ENCODE measurements at regions not wholly inside any gene's neighbourhood (a gene's known extent, or its start where the extent isn't known, plus 50 kb on each side); places are given as distances from the start of the nearest gene placed in this dataset.

DNA sequence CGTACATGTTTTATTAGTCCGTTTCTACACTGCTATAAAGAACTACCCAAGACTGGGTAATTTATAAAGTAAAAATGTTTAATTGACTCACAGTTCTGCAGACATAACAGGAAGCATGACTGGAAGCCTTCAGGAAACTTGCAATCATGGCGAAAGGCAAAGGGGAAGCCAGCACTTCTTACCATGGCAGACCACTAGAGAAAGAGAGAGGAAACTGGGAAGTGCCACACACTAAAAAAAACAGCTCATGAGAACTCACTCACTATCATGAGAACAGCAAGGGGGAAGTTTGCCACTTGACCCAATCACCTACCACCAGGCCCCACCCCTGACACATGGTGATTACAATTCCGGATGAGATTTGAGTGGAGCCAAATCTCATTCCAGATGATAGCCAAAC, 466.2 kb downstream of the IRS1 start:
- Mint-ChIP-seq H3K36me3 (ENCODE audit: unreplicated experiment) (no peaks in the 10 kb centered on the region), H3K27me3 (ENCODE audit: unreplicated experiment) (no peaks in the 10 kb centered on the region), H3K4me1 (ENCODE audit: unreplicated experiment) (peaks cover 20% of the 10 kb centered on the region), H3K9me3 (ENCODE audit: unreplicated experiment) (no peaks in the 10 kb centered on the region), H3K4me3 (ENCODE audit: unreplicated experiment) (no peak overlapping the region), H3K27ac (ENCODE audit: unreplicated experiment) (no peak overlapping the region)
- TF ChIP-seq, protein P1, sequence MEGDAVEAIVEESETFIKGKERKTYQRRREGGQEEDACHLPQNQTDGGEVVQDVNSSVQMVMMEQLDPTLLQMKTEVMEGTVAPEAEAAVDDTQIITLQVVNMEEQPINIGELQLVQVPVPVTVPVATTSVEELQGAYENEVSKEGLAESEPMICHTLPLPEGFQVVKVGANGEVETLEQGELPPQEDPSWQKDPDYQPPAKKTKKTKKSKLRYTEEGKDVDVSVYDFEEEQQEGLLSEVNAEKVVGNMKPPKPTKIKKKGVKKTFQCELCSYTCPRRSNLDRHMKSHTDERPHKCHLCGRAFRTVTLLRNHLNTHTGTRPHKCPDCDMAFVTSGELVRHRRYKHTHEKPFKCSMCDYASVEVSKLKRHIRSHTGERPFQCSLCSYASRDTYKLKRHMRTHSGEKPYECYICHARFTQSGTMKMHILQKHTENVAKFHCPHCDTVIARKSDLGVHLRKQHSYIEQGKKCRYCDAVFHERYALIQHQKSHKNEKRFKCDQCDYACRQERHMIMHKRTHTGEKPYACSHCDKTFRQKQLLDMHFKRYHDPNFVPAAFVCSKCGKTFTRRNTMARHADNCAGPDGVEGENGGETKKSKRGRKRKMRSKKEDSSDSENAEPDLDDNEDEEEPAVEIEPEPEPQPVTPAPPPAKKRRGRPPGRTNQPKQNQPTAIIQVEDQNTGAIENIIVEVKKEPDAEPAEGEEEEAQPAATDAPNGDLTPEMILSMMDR (IDR thresholded peaks at IDR 0.05), result no peak
- DNase-seq (ENCODE audit: extremely low spot score, unreplicated experiment), result no peak

DNA sequence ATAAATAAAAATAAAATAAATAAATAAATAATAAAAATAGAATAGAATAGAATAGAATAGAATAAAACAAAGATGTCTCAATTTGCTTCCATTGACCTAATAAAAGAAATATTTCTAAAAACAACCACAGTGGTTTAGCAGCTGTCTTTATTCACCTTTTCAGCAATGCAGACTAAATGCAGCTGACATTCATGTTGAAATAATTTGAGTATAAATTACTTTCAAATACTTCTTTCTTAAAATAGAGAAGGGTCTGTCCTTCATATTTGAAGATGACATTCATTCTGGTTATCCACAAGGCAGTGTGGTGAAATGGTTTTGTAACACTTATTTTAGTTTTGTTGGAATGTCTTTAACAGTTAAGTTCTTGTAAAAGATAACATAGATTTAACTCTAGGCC, 469.4 kb downstream of the IRS1 start:
- no peak for DNase-seq (ENCODE audit: extremely low spot score, unreplicated experiment)
- Mint-ChIP-seq H3K4me3 (ENCODE audit: unreplicated experiment) (no peak overlapping the region), H3K27me3 (ENCODE audit: unreplicated experiment) (no peaks in the 10 kb centered on the region), H3K36me3 (ENCODE audit: unreplicated experiment) (no peaks in the 10 kb centered on the region), H3K9me3 (ENCODE audit: unreplicated experiment) (no peaks in the 10 kb centered on the region), H3K27ac (ENCODE audit: unreplicated experiment) (no peak overlapping the region), H3K4me1 (ENCODE audit: unreplicated experiment) (peaks cover 13% of the 10 kb centered on the region)
- TF ChIP-seq, protein P1 (IDR thresholded peaks at IDR 0.05), result no peak

DNA sequence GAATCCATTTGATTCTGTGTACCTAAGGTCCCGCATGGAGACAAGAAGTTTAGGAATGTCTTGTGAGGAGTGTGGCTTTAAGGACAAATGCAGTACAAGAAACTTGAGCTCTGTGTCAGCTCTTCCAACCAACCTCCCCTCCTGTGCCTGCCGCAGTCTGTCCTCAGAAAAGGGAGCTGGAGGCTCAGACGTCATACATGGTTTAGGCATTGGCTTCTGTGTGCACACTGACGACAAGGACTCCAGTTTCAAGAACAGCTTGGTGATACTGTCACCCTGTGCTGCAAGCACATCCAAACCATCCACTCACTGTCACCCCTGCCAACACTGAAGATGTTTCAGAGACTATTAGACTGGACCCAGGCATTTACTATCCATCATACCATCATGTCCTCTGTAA, 470.4 kb downstream of the IRS1 start:
- TF ChIP-seq, protein P1 (IDR thresholded peaks at IDR 0.05), result no peak
- H3K27ac Mint-ChIP-seq (ENCODE audit: unreplicated experiment), result no peak overlapping the region
- no peak overlapping the region for H3K4me3 Mint-ChIP-seq (ENCODE audit: unreplicated experiment)
- H3K36me3 Mint-ChIP-seq (ENCODE audit: unreplicated experiment), result no peaks in the 10 kb centered on the region
- DNase-seq (ENCODE audit: extremely low spot score, unreplicated experiment), result no peak
- H3K4me1 Mint-ChIP-seq (ENCODE audit: unreplicated experiment), result peaks cover 3% of the 10 kb centered on the region
- H3K27me3 Mint-ChIP-seq (ENCODE audit: unreplicated experiment), result no peaks in the 10 kb centered on the region
- H3K9me3 Mint-ChIP-seq (ENCODE audit: unreplicated experiment), result no peaks in the 10 kb centered on the region

DNA sequence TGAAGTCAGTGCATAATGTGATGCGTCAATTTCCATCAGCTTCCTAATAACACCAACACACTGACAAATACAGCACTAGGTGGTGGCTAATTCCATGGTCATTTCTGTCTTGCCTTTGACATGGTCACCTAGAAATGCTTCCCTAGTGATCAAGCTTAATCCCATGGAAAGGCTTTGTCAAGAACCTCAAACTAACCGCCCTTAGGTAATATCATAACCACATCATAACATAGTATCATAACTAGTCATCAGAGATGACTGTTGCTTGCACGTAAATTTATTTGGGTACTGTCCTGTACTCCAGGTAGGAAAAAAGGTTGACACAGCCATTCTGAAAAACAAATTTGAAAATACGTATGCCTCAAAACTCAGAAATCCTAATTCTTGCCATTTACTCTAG, 471.8 kb downstream of the IRS1 start:
- DNase-seq (ENCODE audit: extremely low spot score, unreplicated experiment), result no peak
- no peaks in the 10 kb centered on the region for H3K36me3 Mint-ChIP-seq (ENCODE audit: unreplicated experiment)
- no peaks in the 10 kb centered on the region for H3K9me3 Mint-ChIP-seq (ENCODE audit: unreplicated experiment)
- TF ChIP-seq, protein P1 (IDR thresholded peaks at IDR 0.05), result no peak
- no peak overlapping the region for H3K27ac Mint-ChIP-seq (ENCODE audit: unreplicated experiment)
- H3K4me3 Mint-ChIP-seq (ENCODE audit: unreplicated experiment), result no peak overlapping the region
- no peaks in the 10 kb centered on the region for H3K27me3 Mint-ChIP-seq (ENCODE audit: unreplicated experiment)
- H3K4me1 Mint-ChIP-seq (ENCODE audit: unreplicated experiment), result peaks cover 3% of the 10 kb centered on the region

DNA sequence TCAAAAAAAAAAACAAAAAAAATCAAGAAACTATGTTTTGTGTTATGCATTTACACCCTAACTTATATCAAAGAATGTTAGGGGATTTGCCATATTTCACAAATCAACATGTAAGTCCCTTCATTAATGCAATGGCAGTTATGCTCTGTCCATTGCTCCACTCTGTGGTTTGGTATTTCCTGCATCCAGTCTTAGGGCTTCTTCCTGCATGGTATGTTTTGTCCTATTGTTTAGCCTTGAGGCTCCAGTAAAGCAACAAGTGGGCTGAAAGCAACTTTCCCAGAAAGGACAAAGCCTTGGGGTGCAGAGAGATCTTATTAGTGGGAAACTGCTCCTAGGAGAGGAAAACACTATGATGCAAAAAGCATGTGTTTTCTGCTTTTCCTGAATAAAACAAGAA, 474.1 kb downstream of the IRS1 start:
- no peak for DNase-seq (ENCODE audit: extremely low spot score, unreplicated experiment)
- peaks cover 3% of the 10 kb centered on the region for H3K4me1 Mint-ChIP-seq (ENCODE audit: unreplicated experiment)
- TF ChIP-seq, protein P1 (IDR thresholded peaks at IDR 0.05), result no peak
- H3K4me3 Mint-ChIP-seq (ENCODE audit: unreplicated experiment), result no peak overlapping the region
- no peak overlapping the region for H3K27ac Mint-ChIP-seq (ENCODE audit: unreplicated experiment)
- no peaks in the 10 kb centered on the region for H3K9me3 Mint-ChIP-seq (ENCODE audit: unreplicated experiment)
- no peaks in the 10 kb centered on the region for H3K36me3 Mint-ChIP-seq (ENCODE audit: unreplicated experiment)
- no peaks in the 10 kb centered on the region for H3K27me3 Mint-ChIP-seq (ENCODE audit: unreplicated experiment)

All from osteocyte (in vitro differentiated cells).